Esophagus squamous epithelium (tissue), 4 donors: ENCODE measurements at regions not wholly inside any gene's neighbourhood (a gene's known extent, or its start where the extent isn't known, plus 50 kb on each side); places are given as distances from the start of the nearest gene placed in this dataset.

Source experiments
- CTCF ChIP-seq, 6 experiments: fragments of 450-650 bp in 4 of 6; fragments of 200-600 bp in 2 of 6; sonication (generic) in 2 of 6; IDR thresholded peaks; one replicate each; pipeline ENCODE4 v1.5.1; 2016 to 2019; ENCODE audit warnings: antibody characterized with exemption in 6 of 6, mild to moderate bottlenecking in 4 of 6, moderate library complexity in 4 of 6
- POLR2A ChIP-seq, 4 donors: fragments of 450-650 bp; IDR thresholded peaks; one replicate each; pipeline ENCODE4 v1.6.1; 2017; ENCODE audit warnings: antibody characterized with exemption in 4 of 4, mild to moderate bottlenecking in 4 of 4, moderate library complexity in 3 of 4

- TF ChIP-seq CTCF (IDR thresholded peaks at IDR 0.05) (no peak), POLR2A (IDR thresholded peaks at IDR 0.05) (no peak)
Observed at GRCh38 chr5:88556406-88556805, 287.8 kb upstream of the TMEM161B start.
